Prostate gland (tissue), 2 donors: ENCODE measurements at regions not wholly inside any gene's neighbourhood (a gene's known extent, or its start where the extent isn't known, plus 50 kb on each side); places are given as distances from the start of the nearest gene placed in this dataset.

Source experiments
- POLR2A ChIP-seq: fragments of 450-650 bp; IDR thresholded peaks from one replicate; pipeline ENCODE4 v1.6.1; 2016; ENCODE audit warnings: antibody characterized with exemption, mild to moderate bottlenecking
- TF ChIP-seq, protein P1 (sequence below), 4 experiments: fragments of 200-600 bp in 2 of 4; fragments of 450-650 bp in 2 of 4; sonication (generic) in 2 of 4; IDR thresholded peaks; 1 replicate in 3 of 4; 2 replicates in 1 of 4; pipeline ENCODE4 v1.5.1; 2016 to 2019; ENCODE audit warnings: antibody characterized with exemption in 4 of 4, mild to moderate bottlenecking in 2 of 4, moderate library complexity in 2 of 4

DNA sequence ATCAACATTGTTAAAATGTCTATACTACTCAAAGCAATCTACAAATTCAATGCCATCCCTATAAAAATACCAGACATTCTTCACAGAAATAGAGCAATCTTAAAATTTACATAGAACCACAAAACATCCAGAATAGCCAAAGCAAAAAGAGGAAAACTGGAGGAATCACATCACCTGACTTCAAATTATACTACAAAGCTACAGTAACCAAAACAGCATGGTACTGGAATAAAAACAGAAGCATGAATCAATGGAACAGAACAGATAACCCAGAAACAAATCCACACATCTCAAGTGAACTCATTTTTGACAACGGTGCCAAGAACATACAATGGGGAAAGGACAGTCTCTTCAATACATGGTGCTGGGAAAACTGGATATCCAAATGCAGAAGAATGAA is 87.3 kb upstream of the EGFR start:
- TF ChIP-seq, protein P1, sequence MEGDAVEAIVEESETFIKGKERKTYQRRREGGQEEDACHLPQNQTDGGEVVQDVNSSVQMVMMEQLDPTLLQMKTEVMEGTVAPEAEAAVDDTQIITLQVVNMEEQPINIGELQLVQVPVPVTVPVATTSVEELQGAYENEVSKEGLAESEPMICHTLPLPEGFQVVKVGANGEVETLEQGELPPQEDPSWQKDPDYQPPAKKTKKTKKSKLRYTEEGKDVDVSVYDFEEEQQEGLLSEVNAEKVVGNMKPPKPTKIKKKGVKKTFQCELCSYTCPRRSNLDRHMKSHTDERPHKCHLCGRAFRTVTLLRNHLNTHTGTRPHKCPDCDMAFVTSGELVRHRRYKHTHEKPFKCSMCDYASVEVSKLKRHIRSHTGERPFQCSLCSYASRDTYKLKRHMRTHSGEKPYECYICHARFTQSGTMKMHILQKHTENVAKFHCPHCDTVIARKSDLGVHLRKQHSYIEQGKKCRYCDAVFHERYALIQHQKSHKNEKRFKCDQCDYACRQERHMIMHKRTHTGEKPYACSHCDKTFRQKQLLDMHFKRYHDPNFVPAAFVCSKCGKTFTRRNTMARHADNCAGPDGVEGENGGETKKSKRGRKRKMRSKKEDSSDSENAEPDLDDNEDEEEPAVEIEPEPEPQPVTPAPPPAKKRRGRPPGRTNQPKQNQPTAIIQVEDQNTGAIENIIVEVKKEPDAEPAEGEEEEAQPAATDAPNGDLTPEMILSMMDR (IDR thresholded peaks at IDR 0.05) = no peak
- no peak for TF ChIP-seq POLR2A
